Left ventricle myocardium inferior (tissue), 1 donor: ENCODE measurements at regions not wholly inside any gene's neighbourhood (a gene's known extent, or its start where the extent isn't known, plus 50 kb on each side); places are given as distances from the start of the nearest gene placed in this dataset.

Experiments
- DNase-seq: peaks from one replicate; pipeline ENCODE4 v3.0.0-alpha.2; 2020
- H3K27ac ChIP-seq: fragments of 200-600 bp; replicated peaks from 2 replicates; pipeline ENCODE4 v1.8.0; 2021
- H3K27me3 ChIP-seq: fragments of 200-600 bp; 2 replicates; pipeline ENCODE4 v1.8.0; 2021; ENCODE audit warnings: low read depth
- H3K36me3 ChIP-seq: fragments of 200-600 bp; 2 replicates; pipeline ENCODE4 v1.8.0; 2021
- H3K4me1 ChIP-seq: fragments of 200-600 bp; 2 replicates; pipeline ENCODE4 v1.8.0; 2021
- H3K4me3 ChIP-seq: fragments of 200-600 bp; 2 replicates; pipeline ENCODE4 v1.8.0; 2021; ENCODE audit warnings: mild to moderate bottlenecking, moderate library complexity
- H3K9me3 ChIP-seq: fragments of 200-600 bp; replicated peaks from 2 replicates; pipeline ENCODE4 v1.8.0; 2021
- CTCF ChIP-seq: fragments of 200-600 bp; IDR thresholded peaks from 2 replicates; pipeline ENCODE4 v1.8.0; 2021; ENCODE audit warnings: antibody characterized with exemption, mild to moderate bottlenecking, borderline replicate concordance
- intact Hi-C: fragments of 100-400 bp; cut with micrococcal nuclease; formaldehyde crosslinking; loops from one replicate; pipeline ENCODE4 v1.11.0; 2022
- donor health status: DM: no; HTN: yes; CAD: no; lungs with severe emphysema.

GRCh38 chr1:87717157-87717670 lies 388.5 kb downstream of the LMO4 start:
- no peak overlapping the region for H3K27ac ChIP-seq
- no peaks in the 10 kb centered on the region for H3K9me3 ChIP-seq
- no peak overlapping the region for H3K4me3 ChIP-seq
- H3K27me3 ChIP-seq = no peaks in the 10 kb centered on the region
- TF ChIP-seq CTCF = no peak
- no peak for DNase-seq
- H3K36me3 ChIP-seq = no peaks in the 10 kb centered on the region
- intact Hi-C loops = no loop called here
- no peaks in the 10 kb centered on the region for H3K4me1 ChIP-seq

GRCh38 chr1:87718241-87718950 lies 389.7 kb downstream of the LMO4 start:
- no peaks in the 10 kb centered on the region for H3K36me3 ChIP-seq
- no peaks in the 10 kb centered on the region for H3K27me3 ChIP-seq
- DNase-seq = no peak
- H3K4me3 ChIP-seq = no peak overlapping the region
- intact Hi-C loops = no loop called here
- no peak for TF ChIP-seq CTCF
- H3K27ac ChIP-seq = no peak overlapping the region
- no peaks in the 10 kb centered on the region for H3K4me1 ChIP-seq
- no peaks in the 10 kb centered on the region for H3K9me3 ChIP-seq

- Histone ChIP-seq H3K4me1 (no peaks in the 10 kb centered on the region), H3K4me3 (no peak overlapping the region), H3K27ac (no peak overlapping the region), H3K9me3 (no peaks in the 10 kb centered on the region), H3K27me3 (no peaks in the 10 kb centered on the region), H3K36me3 (no peaks in the 10 kb centered on the region)
- intact Hi-C loops = no loop called here
- TF ChIP-seq CTCF = no peak
- no peak for DNase-seq
These were observed 391.0 kb downstream of the LMO4 start for GRCh38 chr1:87719658-87720057.

GRCh38 chr1:87720561-87720960 lies 391.9 kb downstream of the LMO4 start:
- Histone ChIP-seq H3K4me3 (no peak overlapping the region), H3K27me3 (no peaks in the 10 kb centered on the region), H3K27ac (no peak overlapping the region), H3K4me1 (no peaks in the 10 kb centered on the region), H3K9me3 (no peaks in the 10 kb centered on the region), H3K36me3 (no peaks in the 10 kb centered on the region)
- no peak for TF ChIP-seq CTCF
- DNase-seq = no peak
- intact Hi-C loops = no loop called here

GRCh38 chr1:87723193-87723592 lies 394.5 kb downstream of the LMO4 start:
- no peaks in the 10 kb centered on the region for H3K27me3 ChIP-seq
- H3K4me3 ChIP-seq = no peak overlapping the region
- no peaks in the 10 kb centered on the region for H3K4me1 ChIP-seq
- intact Hi-C loops = no loop called here
- H3K27ac ChIP-seq = no peak overlapping the region
- no peak for DNase-seq
- H3K36me3 ChIP-seq = no peaks in the 10 kb centered on the region
- TF ChIP-seq CTCF = no peak
- no peaks in the 10 kb centered on the region for H3K9me3 ChIP-seq
